Upper lobe of left lung (tissue), 4 donors: ENCODE measurements at regions not wholly inside any gene's neighbourhood (a gene's known extent, or its start where the extent isn't known, plus 50 kb on each side); places are given as distances from the start of the nearest gene placed in this dataset.

ENCODE experiments used
- POLR2A ChIP-seq, 4 donors: fragments of 450-650 bp; IDR thresholded peaks; one replicate each; pipeline ENCODE4 v1.5.1; 2016 to 2017; ENCODE audit warnings: antibody characterized with exemption in 4 of 4, mild to moderate bottlenecking in 2 of 4
- TF ChIP-seq, protein P1 (sequence below), 6 experiments: fragments of 450-650 bp in 4 of 6; fragments of 200-600 bp in 2 of 6; sonication (generic) in 2 of 6; IDR thresholded peaks; one replicate each; pipeline ENCODE4 v1.5.1; 2016 to 2019; ENCODE audit warnings: antibody characterized with exemption in 6 of 6

DNA sequence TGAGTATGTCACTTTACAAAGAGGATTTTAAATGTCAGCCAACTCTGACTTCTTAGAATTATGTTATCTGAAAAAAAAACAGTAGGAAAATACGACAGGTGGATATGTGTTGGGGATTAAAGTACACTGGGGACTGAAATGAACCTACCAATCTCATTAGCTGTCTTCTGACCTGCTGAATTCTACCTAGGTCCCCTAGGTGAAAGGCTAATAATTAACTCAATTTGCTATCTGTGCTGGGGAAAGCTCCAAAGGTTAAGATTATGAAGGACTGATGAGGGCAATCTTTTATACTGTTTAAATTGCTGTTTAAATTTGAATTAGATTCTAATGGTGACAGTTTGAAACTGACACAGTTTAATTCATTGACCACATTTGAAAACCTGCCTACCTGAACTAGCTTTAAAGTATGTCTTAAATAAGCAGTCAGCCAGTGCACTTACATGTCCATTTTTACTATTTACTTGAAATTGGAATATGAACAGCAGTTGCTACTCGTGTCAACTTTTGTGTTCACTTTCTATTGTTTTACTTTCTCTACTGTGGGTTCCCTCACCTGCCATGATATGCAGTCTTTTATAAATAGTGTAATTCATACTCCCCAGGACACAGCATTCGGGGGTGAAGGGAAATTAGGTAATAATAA, 977.3 kb downstream of the C4orf33 start:
- no peak for TF ChIP-seq POLR2A (IDR thresholded peaks at IDR 0.05)
- TF ChIP-seq, protein P1, sequence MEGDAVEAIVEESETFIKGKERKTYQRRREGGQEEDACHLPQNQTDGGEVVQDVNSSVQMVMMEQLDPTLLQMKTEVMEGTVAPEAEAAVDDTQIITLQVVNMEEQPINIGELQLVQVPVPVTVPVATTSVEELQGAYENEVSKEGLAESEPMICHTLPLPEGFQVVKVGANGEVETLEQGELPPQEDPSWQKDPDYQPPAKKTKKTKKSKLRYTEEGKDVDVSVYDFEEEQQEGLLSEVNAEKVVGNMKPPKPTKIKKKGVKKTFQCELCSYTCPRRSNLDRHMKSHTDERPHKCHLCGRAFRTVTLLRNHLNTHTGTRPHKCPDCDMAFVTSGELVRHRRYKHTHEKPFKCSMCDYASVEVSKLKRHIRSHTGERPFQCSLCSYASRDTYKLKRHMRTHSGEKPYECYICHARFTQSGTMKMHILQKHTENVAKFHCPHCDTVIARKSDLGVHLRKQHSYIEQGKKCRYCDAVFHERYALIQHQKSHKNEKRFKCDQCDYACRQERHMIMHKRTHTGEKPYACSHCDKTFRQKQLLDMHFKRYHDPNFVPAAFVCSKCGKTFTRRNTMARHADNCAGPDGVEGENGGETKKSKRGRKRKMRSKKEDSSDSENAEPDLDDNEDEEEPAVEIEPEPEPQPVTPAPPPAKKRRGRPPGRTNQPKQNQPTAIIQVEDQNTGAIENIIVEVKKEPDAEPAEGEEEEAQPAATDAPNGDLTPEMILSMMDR (IDR thresholded peaks at IDR 0.05) = no peak
